GM18867 (cell line): ENCODE measurements at regions not wholly inside any gene's neighbourhood (a gene's known extent, or its start where the extent isn't known, plus 50 kb on each side); places are given as distances from the start of the nearest gene placed in this dataset.

ENCODE experiments used
- ATAC-seq: cut with Tn5 transposase; IDR thresholded peaks from one replicate; pipeline ENCODE4 v1.9.1; 2021; ENCODE audit warnings: mild to moderate bottlenecking, moderate library complexity; ENCODE audit not compliant: unreplicated experiment

DNA sequence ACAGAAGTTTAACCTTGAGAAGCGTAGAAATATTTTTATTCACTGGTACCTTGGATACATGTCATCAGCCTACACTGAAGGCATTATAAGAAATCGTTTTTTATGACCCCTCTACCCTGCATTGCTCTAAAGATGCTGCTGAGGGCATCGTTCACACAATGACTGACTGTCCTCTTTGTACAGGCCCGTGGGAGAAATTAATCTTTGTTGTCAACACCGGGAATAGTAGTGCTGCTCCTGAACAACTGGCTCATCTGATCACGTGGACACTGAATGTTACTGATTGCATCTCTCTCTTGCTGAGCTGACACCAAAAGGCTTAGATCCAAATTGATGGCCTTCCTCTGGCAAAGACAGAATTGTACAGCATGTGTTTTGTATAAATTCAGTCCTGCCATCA, 157.1 kb upstream of the SMLR1 start:
- ATAC-seq = no peak

DNA sequence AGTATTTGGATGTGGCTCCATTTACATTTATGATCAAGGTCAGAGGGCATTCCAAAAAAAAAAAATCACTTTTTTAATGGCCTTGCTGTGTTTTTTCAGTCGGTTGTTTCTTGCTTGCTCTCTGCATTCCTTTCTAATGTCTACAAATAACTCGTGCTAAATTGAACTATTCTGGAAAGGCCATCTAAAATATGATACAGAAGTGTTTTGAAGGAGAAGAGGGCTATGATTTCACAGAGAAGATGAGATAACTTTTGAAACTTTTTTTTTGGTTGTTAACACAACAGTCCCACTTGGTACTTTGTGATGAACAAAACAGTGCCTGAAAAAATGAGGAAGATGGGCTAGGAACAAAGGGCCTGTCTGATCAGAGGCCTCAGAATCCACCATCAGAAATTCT, 156.1 kb upstream of the SMLR1 start:
- ATAC-seq = no peak

DNA sequence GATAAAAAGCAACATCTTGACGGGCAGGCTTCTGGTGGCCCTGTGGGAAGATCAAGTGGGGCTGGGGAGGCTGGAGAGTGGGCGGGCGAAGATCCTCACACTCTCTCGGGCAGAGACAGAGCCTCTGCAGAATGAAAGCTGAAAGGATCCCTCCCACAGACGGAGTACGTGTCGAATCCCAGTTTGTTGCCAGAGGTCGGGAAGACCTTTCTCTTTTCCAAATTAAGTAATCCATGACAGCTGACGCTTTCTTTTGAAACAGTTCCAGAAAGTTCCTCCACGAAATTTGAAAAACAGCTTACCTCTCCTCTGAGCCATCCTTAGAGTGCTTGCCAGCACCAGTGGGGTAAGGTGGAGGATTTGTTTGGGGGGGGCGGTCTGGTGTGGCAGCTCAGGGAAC, 155.6 kb upstream of the SMLR1 start:
- ATAC-seq = no peak

DNA sequence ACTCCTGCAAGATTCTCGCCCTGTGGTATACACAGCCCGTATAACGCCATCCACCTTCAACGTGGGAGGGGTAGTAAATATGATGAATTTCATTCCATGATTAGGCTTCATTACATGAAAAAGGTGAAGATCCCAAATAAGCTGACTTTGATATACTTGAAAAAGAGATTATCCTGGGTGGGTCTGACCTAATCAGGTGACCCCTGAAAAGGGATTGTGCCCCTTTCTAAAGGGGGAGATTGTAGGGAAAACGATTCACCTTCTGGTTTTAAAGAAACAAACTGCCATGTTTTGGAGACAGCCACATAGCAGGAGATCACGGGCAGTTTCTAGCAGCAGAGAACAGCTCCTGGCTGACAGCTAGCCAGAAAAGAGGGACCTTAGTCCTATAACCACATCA, 155.1 kb upstream of the SMLR1 start:
- ATAC-seq = no peak

DNA sequence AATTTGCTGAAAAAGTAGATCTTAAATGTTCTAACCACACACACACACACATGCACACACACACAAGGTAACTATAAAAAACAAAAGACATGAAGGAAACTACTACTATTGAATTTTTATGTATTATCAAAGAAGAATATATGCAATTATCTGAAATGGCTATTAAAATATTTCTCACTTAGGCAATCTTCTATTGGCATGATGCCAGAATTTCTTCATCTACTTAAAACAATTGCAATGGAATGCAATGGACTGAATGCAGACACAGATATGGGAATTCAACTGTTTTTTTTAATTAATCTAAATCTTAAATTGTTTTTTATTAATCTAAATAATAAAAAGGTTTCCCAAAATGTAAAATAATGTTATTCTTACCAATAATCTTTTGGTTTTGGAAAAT, 152.6 kb upstream of the SMLR1 start:
- ATAC-seq = no peak

DNA sequence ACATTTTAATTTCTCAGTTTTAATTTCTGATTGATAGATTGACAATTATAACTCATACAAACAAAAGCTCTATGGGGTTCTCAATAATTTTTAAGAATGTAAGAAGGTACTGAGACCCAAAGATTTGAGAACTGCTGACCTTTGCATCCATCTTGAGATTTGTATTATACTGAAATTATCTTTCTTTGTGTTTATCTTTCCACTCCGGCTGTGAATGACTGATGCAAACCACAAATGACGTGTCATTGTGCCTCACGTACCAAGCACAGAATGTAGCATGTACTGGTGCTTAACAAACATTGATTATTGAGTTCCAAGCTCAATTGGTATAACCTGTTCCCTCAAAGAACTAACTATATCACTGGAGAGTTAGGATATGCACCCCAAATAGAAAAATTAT, 152.1 kb upstream of the SMLR1 start:
- no peak for ATAC-seq

DNA sequence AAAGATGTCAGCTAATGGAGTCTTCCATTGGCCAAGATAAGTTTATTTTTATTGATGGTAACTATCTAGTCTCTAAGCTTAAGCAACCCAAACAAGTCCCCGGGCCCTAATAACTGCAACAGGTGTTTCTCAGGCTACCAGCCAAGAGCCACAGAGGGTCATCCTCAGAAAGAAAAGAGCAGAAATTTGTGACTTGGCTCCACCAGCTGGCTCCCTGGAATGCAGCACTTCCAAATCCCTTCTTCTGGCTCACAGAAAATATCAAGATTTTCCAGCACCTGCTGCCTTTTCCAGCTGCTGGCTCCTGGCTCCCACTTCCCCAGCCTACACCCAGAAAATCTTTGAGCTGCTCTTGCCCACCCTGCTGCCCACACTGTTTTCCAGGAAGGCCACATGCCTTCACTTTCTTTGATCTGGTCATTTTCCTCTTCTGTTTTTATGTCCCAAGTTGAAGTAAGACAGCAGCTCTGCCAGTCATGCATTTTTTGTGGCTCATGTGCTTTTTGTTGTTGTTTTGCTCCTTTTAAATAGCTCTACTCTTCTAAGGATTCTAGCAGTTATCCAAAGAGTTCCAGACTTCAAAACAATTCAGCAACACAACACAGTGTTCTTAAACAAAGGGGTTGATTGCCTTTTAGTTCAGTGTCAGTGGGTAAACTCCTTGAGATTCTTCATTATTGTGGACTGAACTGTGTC, 151.0 kb upstream of the SMLR1 start:
- no peak for ATAC-seq

DNA sequence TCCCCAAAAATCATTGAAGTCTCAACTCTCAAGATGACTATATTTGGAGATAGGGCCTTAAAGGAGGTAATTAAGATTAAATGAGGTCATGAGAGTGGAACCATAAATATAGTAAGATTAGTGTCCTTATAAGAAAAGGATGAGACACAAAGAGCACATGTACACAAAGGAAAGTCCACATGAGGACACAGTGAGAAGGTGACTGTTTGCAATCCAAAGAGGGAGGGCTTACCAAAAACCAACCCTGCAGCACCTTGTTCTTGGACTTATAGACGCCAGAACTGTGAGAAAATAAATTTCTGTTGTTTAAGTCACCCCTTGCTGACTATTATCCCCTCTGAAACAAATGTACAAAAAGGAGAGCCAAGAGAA, 150.4 kb upstream of the SMLR1 start:
- ATAC-seq = no peak

DNA sequence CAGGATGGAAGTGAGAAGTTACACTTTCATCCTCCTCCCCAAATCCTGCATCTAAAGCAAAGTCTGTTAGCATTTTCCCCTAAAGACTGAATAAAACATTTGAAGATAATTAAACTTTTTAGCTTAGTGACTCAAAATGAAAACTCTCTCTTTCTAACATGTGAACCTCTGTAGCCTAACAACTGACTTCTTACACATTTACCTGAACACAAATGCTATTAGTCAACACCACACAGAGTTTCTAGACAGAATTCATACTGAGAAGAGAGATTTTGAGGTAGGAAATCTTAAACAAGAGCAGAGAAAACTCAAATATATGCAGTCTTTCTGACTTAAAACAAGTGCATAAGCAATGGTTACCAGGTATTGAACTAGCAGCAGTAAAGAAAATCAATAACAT, 149.9 kb upstream of the SMLR1 start:
- no peak for ATAC-seq

DNA sequence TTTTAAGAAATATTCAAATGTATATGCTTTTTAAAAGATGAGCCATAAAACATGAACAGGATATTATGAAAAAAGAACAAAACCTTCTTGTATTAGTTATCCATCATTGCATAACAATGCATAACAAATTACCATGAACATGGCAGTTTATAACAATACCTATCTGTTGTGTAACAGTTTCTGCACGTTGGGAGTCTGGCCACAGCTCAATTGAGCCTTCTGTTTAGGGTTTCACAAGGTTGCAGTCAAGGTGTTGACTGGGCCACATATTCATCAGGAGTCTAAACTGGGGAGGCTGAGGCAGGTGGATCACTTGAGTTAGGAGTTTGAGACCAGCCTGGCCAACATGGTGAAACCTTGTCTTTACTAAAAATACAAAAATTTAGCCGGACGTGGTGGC, 149.4 kb upstream of the SMLR1 start:
- ATAC-seq = no peak

DNA sequence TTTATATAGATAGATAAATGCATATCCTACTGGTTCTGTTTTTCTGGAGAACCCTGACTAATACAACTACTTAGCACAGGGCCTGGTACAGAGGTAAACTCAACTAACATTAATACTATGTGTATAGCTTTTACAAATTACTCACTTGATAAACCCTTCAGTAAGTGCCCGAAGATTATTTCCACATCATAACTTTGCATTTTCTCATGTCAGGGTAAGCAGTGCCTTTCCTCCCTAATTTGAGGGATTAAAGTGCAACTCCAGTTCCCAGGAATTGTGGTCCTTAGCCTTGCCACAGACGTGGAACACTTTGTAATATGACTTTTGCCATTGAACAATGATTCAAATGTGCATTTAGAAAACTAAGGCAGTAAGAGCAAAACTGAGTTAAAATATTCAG, 147.5 kb upstream of the SMLR1 start:
- no peak for ATAC-seq

DNA sequence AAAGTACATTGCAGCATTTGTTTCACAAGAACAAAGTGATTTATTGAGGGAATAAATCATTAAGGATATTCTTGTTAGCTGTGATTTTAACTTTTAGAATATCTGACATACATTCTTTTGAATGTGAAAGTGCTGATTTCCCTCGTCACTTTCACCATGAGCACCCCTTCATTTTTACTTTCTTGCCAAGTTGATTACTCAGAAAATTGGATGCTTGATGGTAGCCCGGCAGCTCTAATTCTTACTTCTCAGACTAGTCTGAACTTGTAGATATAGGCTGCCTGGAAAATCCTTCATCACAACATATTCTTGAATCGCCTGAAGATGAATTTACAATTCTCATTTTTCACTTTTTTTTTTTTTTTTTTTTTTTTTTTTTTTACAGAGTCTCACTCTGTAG, 147.1 kb upstream of the SMLR1 start:
- no peak for ATAC-seq

DNA sequence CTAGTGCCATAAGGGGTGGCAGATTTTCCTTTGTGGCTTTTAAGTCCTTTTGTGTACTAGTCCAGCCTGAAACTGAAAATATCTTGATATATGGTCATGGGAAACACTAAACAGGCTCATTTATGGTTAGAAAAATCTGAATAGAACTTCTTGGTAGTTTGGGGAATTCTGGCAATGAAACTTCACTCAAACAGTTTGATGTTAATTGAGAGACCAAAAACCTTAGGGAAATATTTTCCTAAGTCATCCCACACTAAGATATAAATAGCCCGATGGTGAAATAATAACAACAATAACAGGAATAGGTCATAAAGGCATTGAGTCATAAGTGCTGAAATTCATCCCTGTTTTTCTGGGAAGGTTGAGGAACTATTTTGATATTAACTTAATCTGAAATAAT, 146.2 kb upstream of the SMLR1 start:
- no peak for ATAC-seq

DNA sequence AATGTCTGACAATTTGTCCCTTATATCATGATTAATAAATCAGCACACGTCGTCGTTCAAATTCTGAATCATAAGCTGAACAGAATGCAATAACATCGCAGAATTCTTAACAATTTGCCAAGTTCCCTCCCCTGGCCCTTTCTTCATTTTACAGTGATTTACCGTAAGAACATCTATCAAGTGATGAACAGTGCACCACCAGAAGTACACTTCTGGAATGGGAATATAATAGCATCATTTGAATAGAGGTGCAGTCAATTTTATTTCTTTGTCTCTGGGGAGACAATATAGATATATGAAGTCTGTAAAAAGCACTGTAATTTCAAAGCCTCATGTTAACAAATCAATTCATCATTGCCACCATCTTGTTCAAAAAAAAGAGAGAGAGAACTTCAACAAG, 145.1 kb upstream of the SMLR1 start:
- ATAC-seq = no peak

DNA sequence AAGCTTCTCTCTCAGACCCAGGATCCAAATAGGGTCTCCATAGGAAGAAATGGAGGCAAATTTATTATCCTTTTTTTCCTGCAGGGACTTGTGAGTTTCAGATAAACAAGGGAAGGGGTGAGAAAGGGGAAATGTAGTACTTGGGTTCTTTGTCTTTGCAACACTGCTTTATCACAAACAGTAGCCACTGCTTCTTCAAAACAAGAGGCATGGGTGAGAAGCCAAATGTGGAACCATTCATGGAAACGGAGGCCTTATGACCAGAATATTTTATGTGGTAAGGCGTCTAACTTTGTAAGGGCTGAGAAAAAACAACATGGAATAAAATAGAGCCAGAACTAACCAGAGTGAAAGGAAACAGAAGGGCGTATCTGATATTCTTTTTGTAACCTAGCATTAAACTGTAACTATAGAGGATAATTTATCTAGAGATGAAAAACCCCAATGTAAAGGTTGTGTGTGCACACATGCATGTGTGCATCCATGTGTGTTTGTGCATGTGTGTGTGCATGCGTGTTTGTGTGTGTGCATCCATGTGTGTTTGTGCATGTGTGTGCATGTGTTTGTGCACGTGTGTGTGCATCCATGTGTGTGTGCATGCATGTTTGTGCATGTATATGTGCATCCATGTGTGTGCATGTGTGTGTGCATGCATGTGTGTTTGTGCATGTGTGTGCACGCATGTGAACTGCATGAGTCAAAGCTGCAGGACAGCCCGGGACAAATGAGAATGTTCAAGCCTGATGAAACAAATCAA, 143.3 kb upstream of the SMLR1 start:
- no peak for ATAC-seq

DNA sequence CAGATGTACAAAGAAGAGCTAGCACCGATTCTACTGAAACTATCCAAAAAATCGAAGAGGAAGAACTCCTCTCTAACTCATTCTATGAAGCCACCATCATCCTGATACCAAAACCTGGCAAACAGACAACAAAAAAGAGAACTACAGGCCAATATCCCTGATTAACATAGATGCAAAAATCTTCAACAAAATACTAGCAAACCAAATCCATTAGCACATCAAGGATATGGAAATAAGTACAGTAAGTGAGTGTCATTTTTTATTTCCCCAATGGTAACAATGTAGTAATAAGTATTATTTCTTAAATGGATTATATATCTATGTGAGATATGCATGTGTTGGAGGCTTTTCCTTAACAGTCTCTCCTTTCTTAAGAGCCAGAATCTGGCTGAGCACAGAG, 134.5 kb upstream of the SMLR1 start:
- no peak for ATAC-seq

DNA sequence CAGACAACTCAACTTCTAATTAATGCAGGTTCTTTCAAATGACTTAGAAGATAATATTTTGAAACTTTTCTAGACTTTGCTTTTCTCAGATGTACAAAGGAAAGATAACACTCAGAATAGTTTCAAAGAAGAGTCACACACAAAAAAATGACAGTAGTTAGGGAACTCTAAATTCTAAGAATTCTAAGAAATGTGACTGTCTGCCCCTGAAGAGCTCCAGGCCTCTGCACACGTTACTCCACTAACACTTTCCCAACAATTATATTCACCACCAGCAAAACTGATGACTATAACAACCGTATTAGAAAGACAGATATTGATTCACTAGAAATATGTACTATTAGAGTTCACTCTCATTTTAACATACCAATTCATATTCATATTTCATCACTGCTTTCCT, 133.3 kb upstream of the SMLR1 start:
- no peak for ATAC-seq

DNA sequence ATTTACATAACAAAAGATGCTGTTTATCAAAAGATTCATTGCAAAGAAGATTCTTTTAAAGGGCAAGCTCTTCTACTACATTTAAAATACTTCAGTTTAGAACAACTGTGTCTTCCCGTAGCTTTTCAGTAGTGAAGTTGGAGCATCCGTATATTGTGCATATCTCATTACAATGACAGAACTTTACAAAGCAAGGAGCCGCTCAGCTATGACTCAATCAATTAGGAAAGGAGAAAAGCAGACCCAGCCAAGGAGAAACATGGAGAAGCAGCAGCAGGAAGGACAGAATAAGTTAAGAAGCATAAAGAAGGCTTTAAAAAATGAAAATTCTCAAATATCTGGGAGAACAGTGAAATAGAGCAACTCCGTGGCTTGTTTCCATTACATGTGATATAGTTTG, 132.6 kb upstream of the SMLR1 start:
- ATAC-seq = no peak

DNA sequence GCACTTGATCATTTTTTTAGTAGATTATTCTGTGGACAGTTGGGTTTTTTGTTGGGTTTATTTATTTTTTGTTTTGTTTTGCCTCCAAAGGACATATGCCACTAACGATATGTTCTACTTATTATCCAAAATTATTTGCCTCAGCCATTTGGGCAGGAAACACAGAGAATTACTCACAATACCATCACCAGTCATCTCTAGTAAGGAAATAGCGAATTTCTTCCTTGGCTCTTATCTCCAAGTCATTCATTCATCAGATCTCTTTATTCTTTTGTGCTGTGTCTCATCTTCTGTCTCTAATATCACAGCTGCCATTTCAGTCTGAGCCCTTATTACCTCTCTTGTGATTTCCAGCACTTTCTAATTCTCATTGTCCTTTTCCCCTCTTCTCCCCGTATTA, 130.4 kb upstream of the SMLR1 start:
- no peak for ATAC-seq

DNA sequence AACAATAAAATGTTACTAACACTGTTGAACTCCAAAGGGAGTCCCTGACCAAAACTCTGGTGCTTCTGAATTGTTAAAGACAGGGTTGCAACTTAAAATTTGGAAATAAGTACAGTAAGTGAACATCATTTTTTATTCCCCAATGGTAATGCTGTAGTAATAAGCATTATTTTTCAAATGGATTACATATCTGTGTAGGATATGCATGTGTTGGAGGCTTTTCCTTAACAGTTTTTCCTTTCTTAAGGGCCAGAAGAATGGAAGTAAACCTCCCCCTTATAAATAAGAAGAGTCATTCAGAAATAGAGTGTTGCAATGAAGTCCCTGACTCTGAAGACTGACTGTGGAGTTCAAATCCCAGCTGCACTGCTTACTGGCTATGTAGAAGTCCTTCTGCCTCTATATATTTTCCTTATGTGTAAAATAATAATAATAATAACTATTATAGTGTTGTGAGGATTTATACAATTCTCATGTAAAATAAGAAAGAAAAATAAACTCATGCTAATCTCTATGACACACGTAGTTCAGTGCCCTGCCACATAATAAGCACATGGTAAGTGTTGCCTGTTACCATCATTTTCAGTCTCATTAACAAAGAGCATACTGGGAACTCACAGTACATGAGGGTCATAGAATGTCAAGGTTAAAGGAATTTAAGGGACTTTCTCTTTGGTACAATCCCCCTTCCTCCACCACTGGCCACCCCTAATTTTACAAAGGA, 129.8 kb upstream of the SMLR1 start:
- ATAC-seq = peak; percentile 34

DNA sequence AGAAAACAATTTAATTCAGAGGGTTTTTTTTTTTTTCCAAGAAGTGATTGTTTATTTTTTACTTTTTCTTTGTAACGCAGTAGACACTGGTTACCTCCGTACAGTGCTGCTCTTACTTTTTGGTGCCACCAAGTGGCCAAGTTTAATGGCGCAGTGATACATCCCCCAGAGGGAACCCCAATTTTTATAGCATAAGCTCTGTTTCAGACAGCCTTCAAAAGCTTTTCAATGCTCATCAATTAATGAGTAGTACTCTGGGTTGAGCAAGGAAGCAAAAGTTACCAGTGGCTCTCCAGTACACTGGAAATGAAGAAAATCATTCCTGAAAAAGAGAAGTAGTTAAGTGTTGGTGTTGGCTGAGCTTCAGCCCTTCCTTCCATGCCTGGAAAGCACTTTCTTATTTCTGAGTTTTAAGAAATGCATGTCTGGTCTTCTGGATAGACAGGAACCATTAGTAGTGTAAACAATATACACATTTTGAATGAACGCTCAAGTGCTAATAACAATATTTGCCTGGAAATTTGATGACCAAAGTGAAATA, 129.1 kb upstream of the SMLR1 start:
- peak; percentile 95 for ATAC-seq

DNA sequence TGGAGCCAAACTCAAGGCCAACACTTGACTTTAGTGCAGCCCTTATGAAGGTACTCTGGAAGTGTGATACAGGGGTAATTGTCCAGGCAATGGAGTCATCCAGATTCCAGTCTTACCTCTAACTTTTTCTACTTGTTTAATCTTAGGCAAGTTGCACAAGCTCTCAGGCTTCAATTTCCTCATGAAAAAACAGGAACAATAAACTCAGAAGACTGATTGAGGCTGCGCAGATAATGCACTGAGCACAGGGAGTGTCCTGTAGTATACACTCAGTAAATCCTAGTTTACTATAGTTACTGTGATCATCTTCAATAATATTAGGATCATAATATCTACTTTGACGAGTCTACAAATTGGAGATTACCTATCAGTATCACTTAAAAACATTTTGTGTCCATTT, 127.5 kb upstream of the SMLR1 start:
- no peak for ATAC-seq
